Mucosa of descending colon (tissue), 3 donors: ENCODE measurements at regions not wholly inside any gene's neighbourhood (a gene's known extent, or its start where the extent isn't known, plus 50 kb on each side); places are given as distances from the start of the nearest gene placed in this dataset.
A peak's percentile ranks its signal among the peaks of the same experiment; 100 is the strongest.

ENCODE experiments used
- ATAC-seq: fragments of 200-7000 bp; cut with Tn5 transposase; one replicate; pipeline ENCODE4 v1.9.1; 2020; ENCODE audit warnings: mild to moderate bottlenecking, moderate library complexity
- DNase-seq, 3 donors: peaks; one replicate each; pipeline ENCODE4 v3.0.0-alpha.2; 2020
- H3K36me3 ChIP-seq: fragments of 200-600 bp; one replicate; pipeline ENCODE4 v1.8.0; 2021; ENCODE audit warnings: low read depth, mild to moderate bottlenecking
- H3K4me1 ChIP-seq: fragments of 200-600 bp; one replicate; pipeline ENCODE4 v1.8.0; 2021; ENCODE audit warnings: low read depth, mild to moderate bottlenecking
- H3K4me3 ChIP-seq: fragments of 200-600 bp; one replicate; pipeline ENCODE4 v1.8.0; 2021; ENCODE audit warnings: mild to moderate bottlenecking
- H3K9me3 ChIP-seq: fragments of 200-600 bp; one replicate; pipeline ENCODE4 v1.8.0; 2021; ENCODE audit warnings: mild to moderate bottlenecking
- CTCF ChIP-seq: fragments of 200-600 bp; IDR thresholded peaks from one replicate; pipeline ENCODE4 v1.8.0; 2022; ENCODE audit warnings: antibody characterized with exemption, mild to moderate bottlenecking
- intact Hi-C, 2 donors: fragments of 100-400 bp; cut with DNase I in 1 of 2; cut with micrococcal nuclease in 1 of 2; formaldehyde crosslinking; loops; one replicate each; pipeline versions ENCODE4 v1.11.0 to v1.11.1; 2022; cut with DNase I, micrococcal nuclease
- donor health status: DM: no; HTN: no; CAD: no; lungs with moderate emphysema.
- donor health status: DM: no; HTN: no; CAD: no.
- donor health status: DM: no; HTN: yes; CAD: no.

GRCh38 chr6:96345501-96345900 is 176.1 kb upstream of the UFL1 start:
- H3K36me3 ChIP-seq: no peaks in the 10 kb centered on the region
- TF ChIP-seq CTCF: no peak
- no peaks in the 10 kb centered on the region for H3K4me1 ChIP-seq
- intact Hi-C loops: no loop called here
- ATAC-seq: no peak
- H3K4me3 ChIP-seq: no peak overlapping the region
- no peak for DNase-seq
- H3K9me3 ChIP-seq: no peaks in the 10 kb centered on the region

- Histone ChIP-seq H3K4me3 (no peak overlapping the region), H3K4me1 (no peaks in the 10 kb centered on the region), H3K36me3 (no peaks in the 10 kb centered on the region), H3K9me3 (no peaks in the 10 kb centered on the region)
- intact Hi-C loops: no loop called here
- no peak for TF ChIP-seq CTCF
- DNase-seq (no peak), ATAC-seq (no peak)
Observed at GRCh38 chr6:96381246-96381645, 140.4 kb upstream of the UFL1 start.

- Histone ChIP-seq H3K4me1 (peaks cover 4% of the 10 kb centered on the region), H3K9me3 (no peaks in the 10 kb centered on the region), H3K4me3 (no peak overlapping the region), H3K36me3 (no peaks in the 10 kb centered on the region)
- ATAC-seq (peak; percentile 25), DNase-seq (peak in 2 of 3 donors; percentile 17 to 34)
- TF ChIP-seq CTCF: no peak
- intact Hi-C loops: no loop called here
Observed at GRCh38 chr6:96391776-96392360, 129.7 kb upstream of the UFL1 start.

- DNase-seq: no peak
- Histone ChIP-seq H3K4me3 (no peak overlapping the region), H3K36me3 (no peaks in the 10 kb centered on the region), H3K4me1 (peaks cover 4% of the 10 kb centered on the region), H3K9me3 (no peaks in the 10 kb centered on the region)
- no peak for ATAC-seq
- TF ChIP-seq CTCF: no peak
- intact Hi-C loops: no loop called here
Observed at GRCh38 chr6:96394727-96395126, 126.9 kb upstream of the UFL1 start.

GRCh38 chr6:96410467-96410866 is 111.1 kb upstream of the UFL1 start:
- Histone ChIP-seq H3K4me3 (no peak overlapping the region), H3K9me3 (no peaks in the 10 kb centered on the region), H3K4me1 (no peaks in the 10 kb centered on the region), H3K36me3 (no peaks in the 10 kb centered on the region)
- no peak for DNase-seq
- no peak for ATAC-seq
- no peak for TF ChIP-seq CTCF
- intact Hi-C loops: no loop called here

GRCh38 chr6:96420294-96420693 is 101.3 kb upstream of the UFL1 start:
- Histone ChIP-seq H3K4me3 (no peak overlapping the region), H3K9me3 (peaks cover 4% of the 10 kb centered on the region), H3K4me1 (no peaks in the 10 kb centered on the region), H3K36me3 (no peaks in the 10 kb centered on the region)
- intact Hi-C loops: no loop called here
- ATAC-seq: no peak
- no peak for TF ChIP-seq CTCF
- no peak for DNase-seq
